ENCODE measurements at regions not wholly inside any gene's neighbourhood (a gene's known extent, or its start where the extent isn't known, plus 50 kb on each side); places are given as distances from the start of the nearest gene placed in this dataset.
"Not testable (repeated sequence)": the region's sequence is repeated elsewhere in the genome, so short reads cannot be mapped to it uniquely, and the experiment has no call there.

DNA sequence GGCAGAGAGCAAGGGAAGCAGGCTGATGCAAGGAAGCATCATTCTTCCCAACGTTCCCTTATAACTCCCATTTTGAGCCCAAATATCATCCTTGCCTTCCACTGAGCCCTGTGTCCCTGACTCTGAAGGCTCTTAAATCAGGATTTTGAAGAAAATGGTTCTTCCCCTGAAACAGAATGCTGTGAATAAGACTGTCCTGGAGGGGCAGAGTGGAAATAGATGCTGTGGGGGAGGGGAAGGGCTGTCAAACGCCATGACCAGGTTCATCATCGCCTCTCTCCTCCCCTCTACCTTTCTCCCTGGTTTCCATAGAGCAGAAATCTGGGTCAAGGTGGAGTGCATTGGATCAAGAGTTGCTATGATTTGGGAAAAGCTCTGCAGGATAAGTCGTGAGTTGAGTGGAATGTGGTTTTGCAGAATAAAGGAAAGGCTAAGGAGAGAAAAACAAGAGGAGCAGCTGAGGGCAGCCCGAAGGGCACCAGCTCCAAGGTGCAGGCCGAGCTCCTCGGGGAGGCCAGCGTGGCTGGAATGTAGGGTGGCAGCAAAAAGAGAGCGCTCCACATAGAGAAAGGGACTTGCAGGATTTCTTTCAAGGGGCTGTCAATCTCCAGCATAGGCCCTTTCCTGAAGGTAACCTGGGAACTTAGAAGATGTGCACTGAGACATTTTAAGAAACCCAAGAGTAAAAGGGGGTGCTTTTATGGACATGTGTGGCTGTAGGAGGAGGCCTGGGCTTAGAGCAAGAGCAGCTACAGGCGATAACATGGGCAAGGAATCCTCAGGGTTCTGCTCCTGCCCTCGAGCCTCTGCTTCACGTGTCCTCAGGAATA, 120.8 kb upstream of the CDYL start:
- DNase-seq (ENCODE audit: low spot score) = no peak

GRCh38 chr6:4653141-4653540, 123.1 kb upstream of the CDYL start:
- DNase-seq (ENCODE audit: low spot score) = no peak

- no peak for DNase-seq (ENCODE audit: low spot score)
Observed at GRCh38 chr6:4651831-4652467, 124.3 kb upstream of the CDYL start.

- DNase-seq (ENCODE audit: low spot score) = no peak
Observed at GRCh38 chr6:4649728-4650127, 126.5 kb upstream of the CDYL start.

- peak; percentile 43 for DNase-seq (ENCODE audit: low spot score)
Observed at GRCh38 chr6:4647414-4648365, 128.5 kb upstream of the CDYL start.

DNA sequence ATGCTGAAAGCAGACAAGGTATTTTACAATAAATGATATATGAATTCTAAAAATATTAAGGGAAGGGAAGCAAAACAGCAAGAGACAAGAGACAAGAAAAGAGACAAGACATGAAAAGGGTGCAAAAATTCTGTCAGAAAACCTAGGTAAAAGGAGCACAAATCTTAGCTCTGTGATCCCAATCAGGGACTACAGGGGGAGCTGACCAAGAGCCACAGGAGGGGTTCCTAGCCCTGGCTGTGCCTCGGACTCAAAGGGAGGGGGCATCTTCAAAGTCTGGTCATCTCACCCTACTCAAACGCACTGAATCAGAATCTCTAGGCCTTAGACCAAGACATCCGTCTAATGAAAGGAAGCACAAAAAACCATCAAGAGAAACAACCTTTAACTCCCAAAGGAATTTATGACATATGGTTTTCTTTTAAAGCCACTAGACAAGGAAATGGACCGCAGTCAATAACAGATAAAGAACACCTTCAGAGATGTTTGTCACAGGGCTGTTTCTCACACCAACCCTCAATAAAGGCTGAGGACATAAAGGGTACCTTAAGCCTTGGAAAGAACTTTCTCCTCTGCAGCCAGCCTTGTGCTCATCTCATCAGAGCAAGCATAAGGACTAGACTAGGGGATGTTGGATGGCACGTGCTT, 130.4 kb upstream of the CDYL start:
- DNase-seq (ENCODE audit: low spot score) = no peak

DNA sequence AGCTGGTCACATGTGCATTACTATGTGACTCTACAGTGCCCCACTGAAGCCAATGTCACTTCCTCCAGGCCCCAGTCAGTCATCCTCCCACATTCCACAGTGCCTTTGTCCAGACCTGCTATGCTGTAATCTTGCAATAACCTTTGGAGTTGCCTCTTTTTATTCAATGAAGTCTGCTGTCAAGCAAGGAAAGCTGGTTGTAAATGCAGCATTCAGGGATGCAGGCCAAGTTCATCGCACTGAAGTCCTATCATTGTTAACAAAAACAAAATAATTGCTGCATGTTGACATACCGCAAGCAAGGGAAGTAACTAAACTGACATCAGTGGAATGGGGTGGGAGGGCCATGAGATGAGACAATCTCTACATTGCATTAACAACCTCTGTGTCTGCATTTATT, 131.2 kb upstream of the CDYL start:
- DNase-seq (ENCODE audit: low spot score) = no peak

DNA sequence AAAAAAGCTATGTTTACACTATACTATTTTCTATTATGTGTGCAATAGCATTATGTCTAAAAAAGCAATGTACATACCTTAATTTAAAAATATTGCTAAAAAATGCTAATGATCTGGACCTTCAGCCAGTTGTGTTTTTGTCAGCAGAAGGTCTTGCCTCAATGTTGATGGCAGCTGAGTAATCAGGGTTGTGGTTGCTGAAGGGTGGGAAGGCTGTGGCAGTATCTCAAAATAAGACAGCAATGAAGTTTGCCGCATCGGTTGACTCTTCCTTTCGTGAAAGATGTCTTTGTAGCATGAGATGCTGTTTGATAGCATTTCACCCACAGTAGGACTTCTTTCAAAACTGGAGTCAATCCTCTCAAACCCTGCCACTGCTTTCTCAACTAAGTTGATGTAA, 134.7 kb upstream of the CDYL start:
- no peak for DNase-seq (ENCODE audit: low spot score)

DNA sequence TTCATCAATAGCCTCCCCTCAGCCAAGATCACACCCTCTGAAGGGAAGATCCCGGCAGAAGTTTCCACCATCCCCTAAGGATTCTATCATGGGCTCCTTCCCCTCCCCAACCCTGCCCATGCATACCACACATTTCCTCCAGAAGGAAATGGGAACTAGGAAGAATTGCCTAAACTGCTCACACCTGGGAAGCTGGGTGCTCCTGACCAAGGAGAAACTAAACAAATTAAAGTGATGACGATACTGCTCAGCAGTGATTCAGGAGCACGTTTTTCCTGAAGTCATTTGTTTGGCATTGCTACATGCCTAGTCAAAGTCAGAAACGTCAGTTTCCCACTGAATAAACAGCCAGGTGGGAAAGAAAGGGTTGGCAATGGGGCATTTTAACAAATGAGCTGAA, 136.1 kb upstream of the CDYL start:
- DNase-seq (ENCODE audit: low spot score) = no peak

DNA sequence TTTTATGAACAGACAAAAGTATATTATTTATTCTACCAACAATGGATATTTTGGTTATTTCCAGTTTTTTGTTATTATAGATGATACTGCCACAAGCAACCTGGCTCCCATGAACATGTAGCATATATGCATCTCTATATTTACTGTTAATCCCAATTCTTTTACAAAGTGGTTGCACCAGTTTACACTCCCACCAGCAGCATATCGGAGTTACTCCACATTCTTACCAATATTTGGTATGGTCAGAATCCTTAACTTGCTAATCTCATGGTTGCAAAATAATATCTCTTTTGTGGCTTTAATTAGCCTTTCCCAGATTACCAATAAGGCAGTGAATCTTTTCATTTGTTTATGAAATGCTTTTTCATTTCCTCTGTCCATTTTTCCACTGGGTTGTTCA, 137.6 kb upstream of the CDYL start:
- no peak for DNase-seq (ENCODE audit: low spot score)

DNA sequence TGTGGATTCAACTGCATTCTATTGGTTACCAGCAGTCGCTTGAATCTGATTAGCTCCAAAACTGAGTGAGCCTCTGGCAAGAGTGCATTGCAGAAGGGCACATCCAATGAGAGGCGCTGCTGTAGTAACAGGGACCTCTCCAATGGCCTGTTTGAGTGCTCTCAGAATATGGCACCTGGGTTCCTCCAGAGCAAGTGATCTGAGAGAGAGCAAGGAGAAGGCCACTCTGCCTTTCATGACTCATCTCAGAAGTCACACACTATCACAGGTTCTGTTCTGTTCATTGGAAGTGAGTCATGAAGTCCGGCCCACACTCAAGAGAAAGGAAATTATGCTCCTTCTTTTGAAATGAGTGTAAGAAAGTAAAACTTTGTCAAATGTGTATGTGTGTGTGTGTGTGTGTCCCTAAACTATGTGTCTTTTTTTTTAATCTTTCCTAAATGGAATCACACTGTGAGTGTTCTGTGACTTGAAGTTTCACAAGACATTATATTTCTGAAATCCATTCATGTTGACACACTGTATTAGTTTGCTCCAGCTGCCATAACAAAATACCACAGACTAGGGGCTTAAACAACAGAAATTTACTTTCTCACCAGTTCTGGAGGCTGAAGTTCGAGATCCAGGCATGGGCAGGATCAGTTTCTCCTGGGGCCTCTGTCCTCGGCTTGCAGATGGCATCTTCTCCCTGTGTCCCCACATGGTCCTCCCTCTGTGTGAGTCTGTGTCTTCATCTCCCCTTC, 138.3 kb upstream of the CDYL start:
- no peak for DNase-seq (ENCODE audit: low spot score)

DNA sequence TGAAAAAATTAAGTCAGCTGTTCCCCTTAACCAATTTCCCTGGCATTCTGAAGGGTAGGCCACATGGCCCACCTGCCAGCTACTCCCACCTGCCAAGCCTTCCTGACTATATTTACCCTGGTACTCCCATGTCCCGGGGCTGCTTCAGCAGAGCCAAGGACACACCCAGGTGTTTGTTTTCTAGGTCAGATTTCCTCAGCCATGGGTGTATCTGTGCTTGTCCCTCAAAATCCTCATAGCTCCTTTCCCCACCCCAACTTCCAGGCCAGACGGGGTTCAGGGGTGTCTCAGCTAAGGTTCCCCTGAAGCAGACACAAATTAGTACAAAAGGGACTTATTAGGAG, 139.4 kb upstream of the CDYL start:
- DNase-seq (ENCODE audit: low spot score) = no peak

DNA sequence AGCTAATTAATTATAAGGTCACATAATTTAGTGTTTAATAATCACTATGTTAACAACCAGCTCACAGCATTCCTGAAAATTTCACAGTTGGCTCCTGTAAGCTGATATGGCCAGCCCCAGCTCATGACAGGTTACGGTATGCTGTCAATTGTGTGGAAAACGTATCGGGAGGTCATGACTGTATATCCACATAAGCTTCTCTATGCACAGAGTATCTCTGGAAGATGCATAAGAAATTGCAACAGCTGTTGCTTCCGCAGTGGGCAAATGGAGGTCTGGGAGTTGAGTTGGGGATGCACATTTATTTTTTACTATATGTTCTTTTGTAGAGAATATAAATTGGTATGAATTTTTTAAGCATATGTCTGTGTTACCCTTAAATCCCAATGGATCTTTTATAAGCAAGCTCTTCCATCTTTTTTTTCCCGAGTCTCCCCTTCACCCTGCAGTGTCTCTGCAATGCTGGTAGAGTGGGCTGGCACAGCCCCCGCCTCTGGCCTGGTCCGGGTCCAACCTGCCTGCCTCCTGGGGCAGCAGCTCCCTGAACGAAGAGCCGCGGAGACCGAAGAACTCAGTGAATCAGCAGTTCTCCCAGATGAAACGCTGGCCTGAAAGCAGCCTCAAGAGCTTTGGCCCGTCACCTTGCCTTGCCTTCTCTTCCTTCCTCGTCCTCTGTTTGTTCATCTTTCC, 139.9 kb upstream of the CDYL start:
- no peak for DNase-seq (ENCODE audit: low spot score)

DNA sequence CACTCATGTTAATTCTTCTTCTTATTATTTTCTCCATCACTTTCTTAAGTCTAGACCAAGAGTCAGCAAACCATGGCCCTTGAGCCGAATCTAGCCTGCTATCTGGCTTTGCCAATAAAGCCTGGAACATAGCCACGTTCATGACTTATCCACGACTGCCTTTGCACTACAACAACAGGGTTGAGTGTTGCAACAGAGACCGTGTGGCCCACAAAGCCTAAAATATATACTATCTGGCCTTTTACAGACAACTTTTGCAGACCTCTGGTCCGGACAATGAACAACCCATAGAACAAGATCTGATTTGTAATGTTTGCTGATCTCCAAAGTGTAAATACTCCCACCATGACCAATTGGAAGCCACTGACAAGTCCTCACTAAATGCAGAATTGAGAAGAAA, 140.5 kb upstream of the CDYL start:
- no peak for DNase-seq (ENCODE audit: low spot score)

GRCh38 chr6:4632421-4632820, 143.8 kb upstream of the CDYL start:
- no peak for DNase-seq (ENCODE audit: low spot score)

DNA sequence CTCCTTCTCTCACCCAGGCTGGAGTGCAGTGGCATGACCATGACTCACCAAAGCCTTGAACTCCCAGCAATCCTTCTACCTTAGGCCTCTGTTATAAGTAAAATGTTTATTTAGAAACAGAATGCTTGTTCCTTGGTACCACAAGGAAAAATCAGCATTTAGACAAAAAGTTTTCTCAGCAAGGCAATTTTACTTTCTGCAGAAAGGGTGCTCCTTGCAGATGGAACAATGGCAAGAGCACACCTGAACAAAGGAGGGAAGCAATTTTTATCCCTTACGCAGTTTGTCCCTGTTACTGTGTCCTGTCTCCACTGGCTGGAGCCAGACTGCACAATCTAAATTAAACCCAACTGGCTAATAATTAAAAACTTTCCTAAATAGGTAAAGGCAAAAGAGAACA, 146.4 kb upstream of the CDYL start:
- DNase-seq (ENCODE audit: low spot score) = not testable (repeated sequence)

DNA sequence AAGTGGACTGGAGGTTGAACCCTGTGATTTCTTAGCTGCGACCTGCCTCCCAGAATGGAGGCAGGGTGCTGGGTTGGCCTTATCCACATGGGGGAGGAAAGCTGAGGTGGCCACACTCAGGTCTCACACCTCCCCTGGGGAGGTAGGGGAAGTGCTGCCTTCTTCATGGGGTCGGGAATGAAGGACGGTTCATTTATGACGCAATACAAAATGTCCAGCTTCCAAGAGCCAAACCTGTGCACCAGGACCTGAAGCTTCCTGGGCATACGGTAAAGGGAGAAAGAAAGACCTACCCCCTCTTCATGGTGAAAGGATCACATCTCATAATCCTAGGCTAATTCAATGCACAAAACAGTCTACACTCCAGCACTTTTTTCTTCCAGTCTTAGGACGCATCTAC, 150.6 kb upstream of the CDYL start:
- no peak for DNase-seq (ENCODE audit: low spot score)

DNA sequence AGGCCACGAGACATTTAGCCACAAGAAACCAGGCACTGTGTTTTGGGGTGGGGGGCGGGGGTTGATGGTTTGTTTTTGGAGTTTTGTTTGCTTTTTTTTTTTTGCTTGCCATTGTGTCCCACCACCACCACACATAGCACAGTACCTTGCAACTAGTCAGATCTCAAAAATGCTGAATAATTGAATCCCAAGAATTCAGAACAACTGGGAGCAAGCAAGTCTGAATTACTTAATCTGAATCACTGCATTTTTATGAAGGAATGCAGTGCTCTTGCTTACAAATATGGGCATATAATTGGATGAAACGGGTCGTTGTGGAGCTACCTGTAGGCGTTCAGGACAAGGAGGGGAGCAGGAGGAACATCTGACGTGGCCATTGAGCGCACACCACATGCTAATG, 151.5 kb upstream of the CDYL start:
- DNase-seq (ENCODE audit: low spot score) = no peak

DNA sequence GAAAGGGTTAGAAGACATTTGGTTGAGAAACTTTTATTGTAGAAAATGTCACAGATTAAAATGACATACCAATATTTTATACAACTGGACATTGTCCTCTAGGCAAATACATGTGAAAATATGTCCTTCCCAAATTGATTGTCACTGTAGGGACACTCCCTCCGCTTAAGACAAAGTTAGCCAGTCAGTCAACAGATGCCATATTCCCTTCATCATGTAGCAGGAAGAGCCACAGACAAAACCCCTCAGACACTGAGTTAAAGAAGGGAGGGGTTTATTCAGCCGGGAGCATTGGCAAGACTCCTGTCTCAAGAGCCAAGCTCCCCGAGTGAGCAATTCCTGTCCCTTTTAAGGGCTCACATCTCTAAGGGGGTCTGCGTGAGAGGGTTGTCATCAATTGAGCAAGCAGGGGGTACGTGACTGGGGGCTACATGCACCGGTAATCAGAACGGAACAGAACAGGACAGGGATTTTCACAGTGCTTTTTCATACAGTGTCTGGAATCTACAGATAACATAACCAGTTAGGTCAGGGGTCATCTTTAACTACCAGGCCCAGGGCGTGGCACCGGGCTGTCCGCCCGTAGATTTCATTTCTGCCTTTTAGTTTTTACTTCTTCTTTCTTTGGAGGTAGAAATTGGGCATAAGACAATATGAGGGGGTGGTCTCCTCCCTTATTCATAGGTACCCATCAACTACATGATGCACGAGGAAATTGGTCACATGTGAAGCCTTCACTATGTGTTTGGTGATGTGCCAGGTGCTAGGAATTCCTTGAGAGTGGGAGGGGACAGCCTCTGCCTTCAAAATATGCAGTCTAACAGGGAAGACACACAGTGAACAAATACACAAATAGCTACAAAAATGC, 155.7 kb upstream of the CDYL start:
- no peak for DNase-seq (ENCODE audit: low spot score)

DNA sequence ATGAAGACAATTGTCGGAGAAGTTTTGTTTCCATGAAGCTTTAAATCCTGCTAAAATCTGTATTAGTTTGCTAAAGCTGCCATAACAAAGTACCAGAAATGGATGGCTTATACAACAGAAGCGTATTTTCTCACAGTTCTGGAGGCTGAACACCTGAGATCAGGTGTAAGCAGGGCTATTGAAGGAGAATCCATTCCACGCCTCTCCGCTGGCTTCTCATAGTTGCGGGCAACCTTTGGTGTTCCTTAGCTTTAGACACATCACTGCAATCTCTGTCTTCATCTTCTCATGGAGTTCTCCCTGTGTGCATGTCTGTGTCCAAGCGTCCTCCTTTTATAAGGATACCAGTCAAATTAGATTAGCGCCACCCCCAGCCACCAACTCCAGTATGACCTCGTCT, 159.9 kb upstream of the CDYL start:
- DNase-seq (ENCODE audit: low spot score) = no peak

All from SK-N-DZ (cell line).